GM12878 (cell line): ENCODE measurements at regions not wholly inside any gene's neighbourhood (a gene's known extent, or its start where the extent isn't known, plus 50 kb on each side); places are given as distances from the start of the nearest gene placed in this dataset.

Experiments
- ATAC-seq: fragments of 200-7000 bp; cut with Tn5 transposase; 3 replicates; pipeline ENCODE4 v1.9.1; 2020; ENCODE audit warnings: mild to moderate bottlenecking, moderate library complexity
- BruUV-seq: library from RNA; stranded (reverse); fragments of 400-500 nt; replicated peaks from 2 replicates; lab custom pipeline; 2021; lab: Mats Ljungman, UMichigan
- CTCF ChIA-PET: fragments of 300-600 bp; sonication (Branson Sonifier 250); formaldehyde crosslinking; extraction: SDS; loops from one replicate; lab custom pipeline; 2021; ENCODE audit warnings: inconsistent platforms; lab: Yijun Ruan, JAX
- POLR2A ChIA-PET: fragments of 350-600 bp; formaldehyde crosslinking; extraction: SDS; loops from one replicate; lab custom pipeline; 2021; ENCODE audit warnings: inconsistent platforms; lab: Charles Lee
- RAD21 ChIA-PET: fragments of 300-600 bp; sonication (Branson Sonifier 250); formaldehyde crosslinking; loops from one replicate; lab custom pipeline; 2023; ENCODE audit warnings: antibody characterized with exemption; ENCODE audit not compliant: unreplicated experiment; lab: Charles Lee
- SMC1A ChIA-PET: fragments of 300-600 bp; sonication (Branson Sonifier 250); formaldehyde crosslinking; loops from one replicate; lab custom pipeline; 2023; ENCODE audit not compliant: unreplicated experiment, uncharacterized antibody; lab: Charles Lee
- DNase-seq: peaks from one replicate; pipeline ENCODE4 v3.0.0-alpha.2; 2011; ENCODE audit warnings: low read depth, low spot score
- FAIRE-seq: peaks from 3 replicates; lab custom pipeline; 2011; peaks lifted over from hg19 to GRCh38; lab: Jason Lieb, UNC
- H2AFZ ChIP-seq: 2 replicates; pipeline ENCODE4 v1.6.0; 2011; ENCODE audit warnings: low read depth, low read length, control low read depth; ENCODE audit not compliant: control insufficient read depth
- H3K27ac ChIP-seq: 2 replicates; pipeline ENCODE4 v1.5.1; 2011; ENCODE audit warnings: control low read depth; ENCODE audit not compliant: control insufficient read depth, insufficient read depth
- H3K27me3 ChIP-seq, 2 experiments: replicated peaks in 1 of 2; 2 replicates each; pipeline versions ENCODE4 v1.6.0 to v1.6.1; 2011; ENCODE audit warnings: low read length in 1 of 2; ENCODE audit not compliant: control insufficient read depth in 2 of 2, insufficient read depth in 2 of 2
- H3K36me3 ChIP-seq, 2 experiments: 2 replicates each; pipeline ENCODE4 v1.5.1; 2011; ENCODE audit warnings: low read length in 1 of 2; ENCODE audit not compliant: control insufficient read depth in 2 of 2, insufficient read depth in 2 of 2
- H3K4me1 ChIP-seq: 2 replicates; pipeline ENCODE4 v1.6.1; 2011; ENCODE audit warnings: mild to moderate bottlenecking, low read length, moderate library complexity, mixed read lengths; ENCODE audit not compliant: control insufficient read depth, insufficient read depth
- H3K4me2 ChIP-seq: 2 replicates; pipeline ENCODE4 v1.6.0; 2011; ENCODE audit warnings: control low read depth; ENCODE audit not compliant: control insufficient read depth, insufficient read depth
- H3K4me3 ChIP-seq: fragments of 200-600 bp; sonication (generic); 2 replicates; pipeline ENCODE4 v1.5.1; 2016
- H3K79me2 ChIP-seq: 2 replicates; pipeline ENCODE4 v1.6.0; 2011; ENCODE audit warnings: low read length; ENCODE audit not compliant: control insufficient read depth, insufficient read depth
- H3K9ac ChIP-seq: 2 replicates; pipeline ENCODE4 v1.8.0; 2011; ENCODE audit warnings: low read length, control low read depth, mixed read lengths; ENCODE audit not compliant: control insufficient read depth, insufficient read depth
- H3K9me3 ChIP-seq: replicated peaks from 3 replicates; pipeline ENCODE4 v1.5.1; 2011; ENCODE audit warnings: mild to moderate bottlenecking, low read length; ENCODE audit not compliant: control insufficient read depth, insufficient read depth
- H4K20me1 ChIP-seq: 2 replicates; pipeline ENCODE4 v1.6.0; 2011; ENCODE audit not compliant: control insufficient read depth, insufficient read depth
- CUX1 ChIP-seq: IDR thresholded peaks from 2 replicates; pipeline ENCODE4 v1.6.1; 2012; ENCODE audit warnings: improper control_type of control experiment, low read depth, low read length; ENCODE audit not compliant: insufficient replicate concordance
- PML ChIP-seq: IDR thresholded peaks from 2 replicates; pipeline ENCODE4 v1.6.1; 2012; ENCODE audit warnings: low read length, inconsistent platforms
- POLR2AphosphoS2 ChIP-seq: IDR thresholded peaks from 2 replicates; pipeline ENCODE4 v1.6.1; 2011; ENCODE audit warnings: low read depth, mild to moderate bottlenecking, low read length, improper control_type of control experiment, moderate library complexity
- WGBS: methylation state at CpG from one replicate; pipeline ENCODE4 v1.1.6; 2016; ENCODE audit warnings: low lambda C conversion rate; ENCODE audit not compliant: insufficient replicate concordance, insufficient coverage; ENCODE audit errors: missing lambda C conversion rate; 5-methylcytosine and 5-hydroxymethylcytosine counted together
- in situ Hi-C: fragments of 300-500 bp; cut with MboI; formaldehyde crosslinking; loops from 9 replicates; pipeline ENCODE4 v1.14.3; 2018; ENCODE audit warnings: mixed read lengths
- intact Hi-C: fragments of 100-400 bp; cut with micrococcal nuclease; formaldehyde crosslinking; loops from one replicate; pipeline ENCODE4 v1.14.2; 2022; ENCODE audit not compliant: unreplicated experiment

GRCh38 chr14:84792722-84793410 is 737.1 kb upstream of the FLRT2 start:
- H3K27ac ChIP-seq = no peak overlapping the region
- intact Hi-C loops (no loop called here), in situ Hi-C loops (no loop called here)
- POLR2A ChIA-PET = no interaction called here
- CTCF ChIA-PET = no interaction called here
- no peak overlapping the region for H3K4me3 ChIP-seq
- no peaks in the 10 kb centered on the region for H3K4me1 ChIP-seq
- FAIRE-seq (no peak), DNase-seq (no peak), ATAC-seq (no peak)
- no peaks in the 10 kb centered on the region for H3K27me3 ChIP-seq
- no peaks in the 10 kb centered on the region for H3K36me3 ChIP-seq
- BruUV-seq = no TSS peak
- no peak overlapping the region for H3K4me2 ChIP-seq
- TF ChIP-seq PML = no peak
- TF ChIP-seq POLR2AphosphoS2 = no peak
- H3K9me3 ChIP-seq = no peaks in the 10 kb centered on the region
- 47% methylated on average over 4 of the region's 4 CpGs for WGBS
- RAD21 ChIA-PET = no interaction called here
- SMC1A ChIA-PET = no interaction called here
- no peaks in the 10 kb centered on the region for H3K79me2 ChIP-seq
- H3K9ac ChIP-seq = no peak overlapping the region
- no peak overlapping the region for H2AFZ ChIP-seq
- no peaks in the 10 kb centered on the region for H4K20me1 ChIP-seq

DNA sequence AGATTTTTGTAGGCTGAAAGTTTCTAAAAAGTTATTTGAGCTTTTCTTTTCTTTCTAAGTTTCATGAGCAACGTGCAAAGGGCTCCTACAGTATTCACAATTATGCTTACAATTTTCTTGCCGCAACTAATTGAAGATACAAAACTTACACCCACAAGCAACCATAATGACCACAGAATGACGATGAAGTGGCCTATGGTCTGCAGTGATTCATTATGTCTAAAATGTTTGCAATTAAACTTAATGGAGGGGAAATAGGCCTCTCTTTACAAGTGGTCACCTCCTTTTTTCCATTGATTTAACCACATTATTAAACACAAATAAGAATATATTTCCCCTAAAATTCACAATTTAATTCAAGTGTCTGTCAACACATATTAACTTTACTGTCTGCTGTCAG is 732.6 kb upstream of the FLRT2 start:
- POLR2A ChIA-PET = no interaction called here
- FAIRE-seq (no peak), DNase-seq (no peak), ATAC-seq (no peak)
- no peak overlapping the region for H2AFZ ChIP-seq
- no peaks in the 10 kb centered on the region for H3K79me2 ChIP-seq
- CTCF ChIA-PET = interaction anchor here (0.7 to 1.4 kb wide), 2 partner anchors 9 to 1373 kb away, joined by 3 to 4 read pairs; no protein-coding TSS in a partner anchor
- intact Hi-C loops = no loop called here
- H3K4me3 ChIP-seq = no peak overlapping the region
- H3K27me3 ChIP-seq = no peaks in the 10 kb centered on the region
- H3K36me3 ChIP-seq = no peaks in the 10 kb centered on the region
- TF ChIP-seq CUX1 = no peak
- BruUV-seq = no TSS peak
- H4K20me1 ChIP-seq = no peaks in the 10 kb centered on the region
- H3K9ac ChIP-seq = no peak overlapping the region
- H3K4me1 ChIP-seq = no peaks in the 10 kb centered on the region
- no peak overlapping the region for H3K27ac ChIP-seq
- WGBS = 33% methylated on average over 3 of the region's 3 CpGs
- H3K9me3 ChIP-seq = no peaks in the 10 kb centered on the region
- in situ Hi-C loops = no loop called here
- H3K4me2 ChIP-seq = no peak overlapping the region
- RAD21 ChIA-PET = no interaction called here
- SMC1A ChIA-PET = no interaction called here
